C4-2B (cell line): ENCODE measurements at regions not wholly inside any gene's neighbourhood (a gene's known extent, or its start where the extent isn't known, plus 50 kb on each side); places are given as distances from the start of the nearest gene placed in this dataset.

Experiments used
- H3K27ac ChIP-seq: fragments of 450-650 bp; 2 replicates; pipeline ENCODE4 v1.5.1; 2017
- CTCF ChIP-seq: fragments of 450-650 bp; conservative IDR thresholded peaks from 2 replicates; pipeline ENCODE4 v1.5.1; 2017; ENCODE audit warnings: mild to moderate bottlenecking
- ZFX ChIP-seq: fragments of 450-650 bp; IDR thresholded peaks from 2 replicates; pipeline ENCODE4 v1.6.1; 2017

DNA sequence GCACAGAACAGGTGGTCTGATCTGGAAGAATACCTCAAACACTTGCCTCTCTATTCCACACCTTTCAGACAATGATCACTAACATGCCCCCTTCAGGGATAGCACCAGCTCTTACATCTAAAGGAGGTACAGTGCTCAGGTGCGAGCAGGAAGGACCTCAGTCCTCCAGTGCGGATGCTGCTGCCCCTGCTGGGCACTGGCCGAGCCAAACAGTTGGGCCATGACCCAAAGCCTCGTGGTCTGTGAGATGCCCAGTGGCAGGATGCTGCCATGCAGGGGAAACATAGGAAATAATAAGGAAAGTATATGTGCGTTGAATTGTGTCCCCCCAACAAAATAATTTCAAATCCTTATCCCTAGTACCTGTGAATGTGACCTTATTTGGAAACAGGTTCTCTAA, 243.7 kb downstream of the NDUFA10 start:
- TF ChIP-seq ZFX = no peak
- H3K27ac ChIP-seq = no peak overlapping the region

GRCh38 chr2:239780236-239780994, 244.7 kb downstream of the NDUFA10 start:
- H3K27ac ChIP-seq = no peak overlapping the region
- TF ChIP-seq ZFX (no peak), CTCF (no peak)

DNA sequence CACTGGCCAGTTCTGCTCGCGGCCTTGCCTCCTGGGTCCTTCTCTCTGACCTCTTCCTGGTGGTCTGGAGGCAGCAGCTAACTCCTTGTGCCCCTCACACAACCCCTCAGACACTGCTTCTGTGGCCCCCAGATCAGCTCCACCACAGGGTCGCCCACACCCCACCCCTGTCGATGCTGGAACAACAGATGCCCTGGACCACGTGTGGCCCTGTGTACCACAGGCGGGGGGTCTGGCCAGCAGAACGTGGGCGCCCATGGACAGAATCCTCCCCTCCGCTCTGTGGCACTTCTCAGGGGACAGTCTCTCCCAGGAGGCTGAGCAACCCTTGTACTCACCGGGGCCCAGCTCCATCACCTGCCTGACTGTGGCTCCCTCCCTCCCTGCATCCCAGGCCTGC, 245.6 kb downstream of the NDUFA10 start:
- TF ChIP-seq CTCF = no peak
- TF ChIP-seq ZFX = no peak
- H3K27ac ChIP-seq = no peak overlapping the region

DNA sequence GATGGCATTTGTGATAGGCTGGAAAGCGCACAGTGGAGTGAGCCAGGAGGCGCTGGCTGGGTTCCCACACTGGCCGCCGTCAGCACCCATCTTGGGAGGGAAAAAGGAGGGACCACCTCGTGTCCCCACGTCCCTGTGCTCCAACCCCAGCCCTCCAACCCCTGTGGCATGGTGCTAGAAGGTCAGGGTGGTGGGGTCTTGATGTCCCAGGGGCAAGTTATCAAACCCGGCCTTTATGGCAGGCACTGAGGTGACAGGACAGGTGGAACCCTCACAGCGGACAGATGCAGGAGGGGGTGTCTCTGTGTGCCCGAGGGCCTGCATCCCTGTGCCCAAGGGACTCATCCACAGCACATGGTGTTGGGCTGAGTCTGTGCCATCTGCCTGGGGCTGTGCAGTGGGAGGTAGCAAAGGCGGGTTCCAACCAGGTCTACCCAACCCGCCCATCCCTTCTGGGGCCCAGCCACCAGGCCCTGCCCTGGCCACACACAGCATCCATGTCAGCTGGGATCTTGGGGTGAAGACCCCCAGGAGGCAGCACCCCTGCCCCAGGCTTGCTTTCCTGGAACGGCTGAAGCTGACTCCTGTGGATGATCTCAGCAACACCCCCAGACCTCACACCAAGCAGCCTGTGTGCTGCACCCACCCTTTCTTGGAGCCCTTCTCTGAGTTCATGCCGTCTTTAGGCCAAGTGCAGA, 246.1 kb downstream of the NDUFA10 start:
- TF ChIP-seq CTCF (no peak), ZFX (no peak)
- no peak overlapping the region for H3K27ac ChIP-seq

DNA sequence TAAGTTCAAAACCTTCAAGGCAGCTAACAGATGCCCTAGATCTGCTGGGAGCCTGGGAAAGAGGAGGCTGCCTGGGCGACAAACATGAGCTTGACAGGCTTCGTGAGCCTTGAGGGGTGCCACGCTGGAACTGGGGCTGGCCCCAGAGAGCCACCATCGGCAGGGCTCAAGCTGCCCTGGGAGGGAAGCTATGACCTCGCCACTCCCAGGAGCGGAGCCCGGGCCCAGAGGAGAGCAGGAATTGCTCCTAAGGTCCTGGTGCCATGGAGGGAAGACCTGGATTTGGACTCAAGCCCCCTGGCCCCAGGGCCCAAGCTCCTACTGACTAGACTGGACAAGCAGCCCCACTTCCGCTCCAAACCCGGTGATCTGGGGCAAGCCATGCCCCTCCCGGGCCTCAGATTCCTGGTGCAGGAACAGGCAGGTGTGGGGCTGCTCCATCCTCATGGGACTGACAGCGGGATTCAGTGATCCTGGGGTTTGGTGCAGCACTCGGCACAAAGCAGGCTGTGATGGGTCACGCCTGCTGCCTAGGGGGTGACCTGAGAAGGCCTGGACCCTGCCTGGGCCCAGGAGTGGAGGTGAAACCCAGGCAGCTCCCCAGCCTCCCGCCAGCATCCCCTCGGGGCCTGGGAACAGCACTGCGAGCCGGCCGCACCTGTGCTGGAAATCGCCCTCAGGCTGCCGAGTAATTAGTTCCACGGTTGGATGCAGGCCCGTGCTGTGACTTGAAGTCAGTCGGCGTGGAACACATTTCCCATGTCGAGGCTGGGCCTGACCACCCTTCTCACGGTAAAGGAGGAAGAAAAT, 246.9 kb downstream of the NDUFA10 start:
- no peak for TF ChIP-seq CTCF

GRCh38 chr2:239777219-239777618, 247.9 kb downstream of the NDUFA10 start:
- TF ChIP-seq CTCF (no peak), ZFX (no peak)
- no peak overlapping the region for H3K27ac ChIP-seq

More for the DNA sequence above, 246.9 kb downstream of the NDUFA10 start:
- no peak overlapping the region for H3K27ac ChIP-seq

- H3K27ac ChIP-seq = no peak overlapping the region
- no peak for TF ChIP-seq CTCF
- no peak for TF ChIP-seq ZFX
These were observed 248.6 kb downstream of the NDUFA10 start for GRCh38 chr2:239776436-239777005.
